NOMO-1 treated with dmso at 0.1 percent for 144 hours (cell line): ENCODE measurements at regions not wholly inside any gene's neighbourhood (a gene's known extent, or its start where the extent isn't known, plus 50 kb on each side); places are given as distances from the start of the nearest gene placed in this dataset.

ENCODE experiments used
- DNase-seq: peaks from one replicate; lab custom pipeline; 2025; ENCODE audit not compliant: unreplicated experiment; lab: John Stamatoyannopoulos, UW

DNA sequence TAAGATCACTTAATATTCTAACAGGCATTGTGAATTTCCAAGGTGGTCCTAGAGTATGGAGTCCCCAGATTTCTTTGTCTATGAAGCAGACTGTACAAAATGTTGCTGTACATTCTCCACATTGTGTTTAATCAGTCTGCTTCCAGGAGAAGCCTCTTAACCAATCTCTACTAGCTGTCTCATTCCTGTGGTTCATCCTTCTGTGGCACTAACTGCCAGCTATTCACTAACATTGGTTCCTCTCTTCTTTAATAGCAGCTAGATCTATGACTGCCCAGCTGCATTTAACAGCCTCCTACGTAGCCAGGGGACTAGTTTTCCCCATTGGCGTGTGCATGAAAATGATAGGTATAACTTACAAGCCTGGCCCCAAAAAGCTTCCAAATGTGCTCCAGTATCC is 395.4 kb downstream of the SAMD5 start:
- DNase-seq = no peak

DNA sequence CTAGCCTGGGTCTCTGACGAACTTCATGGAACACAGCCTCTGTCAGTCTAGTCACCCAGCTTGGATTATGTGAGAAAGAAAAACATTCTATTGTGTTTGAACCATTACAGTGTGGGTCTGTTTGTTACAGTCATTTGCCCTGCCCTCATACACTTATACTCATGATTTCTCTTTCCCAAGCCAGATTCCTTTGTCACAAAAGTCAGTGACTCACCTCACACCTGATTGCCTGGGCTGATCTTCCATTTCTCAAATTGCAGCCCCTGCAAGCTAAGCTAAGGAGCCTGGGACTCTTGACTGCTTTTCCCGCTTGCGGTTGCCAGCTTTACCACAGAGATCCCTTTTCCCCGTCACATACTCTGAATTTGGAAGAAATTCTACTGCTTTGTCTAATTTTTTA is 395.9 kb downstream of the SAMD5 start:
- no peak for DNase-seq

DNA sequence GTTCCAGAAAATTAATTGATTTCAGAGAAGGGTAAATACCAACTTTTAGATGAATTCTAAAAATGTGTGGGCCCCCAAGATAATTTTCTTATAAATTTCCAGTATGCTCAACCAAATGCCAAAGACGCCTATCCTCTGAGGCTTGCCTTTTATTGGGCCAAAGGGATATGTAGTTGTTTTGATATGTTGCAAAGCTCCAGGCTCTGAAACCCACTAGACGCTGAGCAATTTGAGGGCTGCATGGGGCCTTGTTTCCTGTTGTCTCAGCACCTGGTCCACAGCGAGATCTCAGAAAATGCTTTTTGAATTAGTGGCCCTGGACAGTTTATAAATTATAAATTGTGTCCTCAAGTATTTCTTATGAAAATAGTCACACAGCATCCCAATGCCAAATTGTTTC is 397.2 kb downstream of the SAMD5 start:
- DNase-seq = no peak

DNA sequence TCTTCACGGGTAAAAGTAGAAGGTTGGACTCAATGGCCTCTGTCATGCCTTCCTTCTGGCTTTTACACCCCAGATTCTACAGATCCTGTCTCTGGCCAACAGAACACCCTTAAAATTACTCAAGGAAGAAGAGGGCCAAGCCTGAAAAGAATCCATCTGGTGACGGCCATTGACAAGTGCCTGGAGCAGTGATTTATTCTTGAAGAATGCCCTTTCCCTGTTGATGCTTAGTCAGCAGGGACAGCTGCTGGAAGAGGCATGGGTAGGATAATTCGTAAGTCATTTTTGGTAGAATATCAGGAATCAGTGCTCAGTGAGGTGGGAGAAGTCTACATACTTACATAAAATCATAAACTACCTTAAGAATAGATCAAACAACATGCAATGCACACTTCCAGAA is 397.9 kb downstream of the SAMD5 start:
- no peak for DNase-seq

DNA sequence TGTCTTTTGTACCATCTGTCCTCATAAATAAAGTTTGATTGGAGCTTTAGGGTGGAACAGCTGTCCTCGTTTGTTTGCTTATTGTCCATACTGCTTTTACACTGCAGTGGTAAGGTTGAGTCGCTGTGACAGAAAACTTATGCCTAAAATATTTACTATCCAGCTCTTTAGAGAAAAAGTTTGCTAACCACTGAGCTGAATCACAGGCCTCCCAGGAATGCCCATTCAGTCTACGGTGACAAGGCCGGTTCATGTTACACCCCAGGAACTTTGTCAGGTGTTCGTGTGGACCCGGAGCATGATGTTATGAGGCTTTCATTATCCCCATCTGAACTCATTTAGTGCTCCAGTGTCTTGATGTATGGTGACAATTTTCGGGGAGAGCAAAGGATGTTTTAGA is 401.1 kb downstream of the SAMD5 start:
- DNase-seq = no peak

DNA sequence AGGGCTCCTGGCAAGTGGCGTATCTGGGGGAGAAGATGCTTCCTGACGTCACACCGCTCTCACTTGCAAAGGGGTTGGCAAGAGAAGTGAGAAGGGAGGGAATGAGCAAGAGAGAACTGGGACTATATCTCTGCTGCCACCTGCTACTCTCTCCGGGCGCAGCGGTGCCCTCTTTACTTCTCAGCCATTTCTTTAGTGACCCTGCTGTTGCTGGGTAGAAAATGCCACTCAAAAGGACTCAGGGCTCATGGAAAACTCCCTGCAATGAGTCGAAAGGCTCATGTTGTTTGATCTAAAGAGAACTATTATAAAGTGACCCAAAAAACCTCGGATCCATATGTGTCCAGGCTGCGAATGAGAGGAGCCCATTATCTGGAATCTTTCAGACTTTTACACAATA is 401.8 kb downstream of the SAMD5 start:
- DNase-seq = no peak

DNA sequence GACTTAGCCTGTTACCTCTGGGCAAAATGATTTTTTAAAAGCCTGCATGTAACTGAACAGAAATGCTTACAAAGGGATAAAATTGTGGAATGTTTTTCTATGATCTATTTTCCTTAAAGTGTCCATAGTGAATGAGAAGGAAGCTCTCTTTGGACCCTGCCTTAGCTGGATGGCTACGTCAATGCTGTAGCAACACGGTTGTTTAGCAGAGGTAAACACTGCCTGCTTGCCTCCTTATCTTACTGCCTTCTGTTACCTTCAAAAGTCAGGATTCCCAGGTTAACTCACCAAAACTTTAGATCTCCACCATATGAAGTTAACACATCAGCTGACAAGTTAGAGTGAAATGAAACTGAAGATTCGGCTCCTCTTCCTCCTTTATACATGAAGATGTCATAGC is 402.6 kb downstream of the SAMD5 start:
- no peak for DNase-seq

DNA sequence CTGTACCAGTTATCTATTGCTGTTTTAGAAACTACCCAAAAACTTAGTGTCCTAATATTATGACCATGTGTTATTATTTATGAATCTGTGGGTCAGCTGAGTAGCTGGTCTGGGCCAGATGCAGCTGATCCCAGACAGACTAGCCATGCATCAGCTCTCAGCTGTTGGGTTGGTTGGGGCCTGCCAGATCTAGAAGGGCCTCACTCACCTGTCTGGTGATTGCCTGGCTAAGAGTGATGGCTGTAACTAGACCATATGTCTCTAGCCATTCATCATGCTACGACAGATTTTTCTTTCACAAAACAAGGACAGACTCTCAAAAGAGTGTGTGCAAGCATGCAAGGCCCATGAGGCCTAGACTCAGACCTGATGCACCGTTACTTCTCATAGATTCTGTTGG is 403.2 kb downstream of the SAMD5 start:
- no peak for DNase-seq

DNA sequence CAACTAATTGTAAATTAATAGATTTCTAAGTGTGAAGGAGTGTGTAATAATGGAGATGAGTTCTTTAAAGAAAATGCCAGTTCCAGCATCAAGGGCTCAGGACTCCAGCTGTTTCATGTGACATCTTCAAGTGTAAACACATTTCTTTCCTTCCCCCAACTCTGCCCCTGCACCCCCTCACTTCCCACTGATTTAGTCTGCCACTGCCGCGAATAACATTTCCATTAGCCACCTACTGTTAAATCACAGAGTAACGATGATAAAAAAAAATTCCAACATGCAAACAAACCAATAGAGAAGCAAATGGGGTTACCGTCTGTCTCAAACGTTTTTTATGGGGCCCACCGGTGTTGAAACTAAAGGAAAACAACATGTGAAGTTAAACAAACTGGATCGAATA is 414.3 kb downstream of the SAMD5 start:
- DNase-seq = no peak

DNA sequence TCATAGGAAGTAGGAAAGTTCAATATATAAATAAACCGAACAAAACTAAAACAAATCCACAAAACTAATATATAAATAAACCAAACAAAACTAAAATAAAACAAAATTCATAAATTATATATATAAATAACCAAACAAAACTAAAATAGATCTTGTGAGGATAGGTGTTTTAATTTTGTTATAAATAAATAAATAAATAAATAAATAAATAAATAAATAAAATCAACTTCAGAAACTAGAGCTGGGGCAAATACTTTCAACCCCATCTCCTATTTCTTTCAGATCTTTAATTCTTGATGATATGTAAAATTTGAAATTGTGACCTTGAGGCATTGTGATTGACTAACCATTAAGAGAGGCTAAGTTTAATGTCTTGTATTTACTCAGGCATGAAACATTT is 416.1 kb downstream of the SAMD5 start:
- no peak for DNase-seq

DNA sequence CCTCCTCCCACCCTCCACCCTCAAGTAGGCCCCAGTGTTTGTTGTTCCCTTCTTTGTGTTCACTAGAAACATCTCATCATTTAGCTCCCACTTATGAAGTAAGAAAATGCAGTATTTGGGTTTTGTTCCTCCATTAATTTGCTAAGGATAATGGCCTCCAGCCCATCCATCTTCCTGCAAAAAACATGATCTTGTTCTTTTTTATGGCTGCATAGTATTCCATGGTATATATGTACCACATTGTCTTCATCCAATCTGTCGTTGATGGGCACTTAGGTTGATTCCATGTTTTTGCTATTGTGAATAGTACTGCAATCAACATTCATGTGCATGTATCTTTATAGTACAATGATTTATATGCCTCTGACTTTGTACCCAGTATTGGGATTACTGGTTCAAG is 416.8 kb upstream of the SASH1 start:
- no peak for DNase-seq

DNA sequence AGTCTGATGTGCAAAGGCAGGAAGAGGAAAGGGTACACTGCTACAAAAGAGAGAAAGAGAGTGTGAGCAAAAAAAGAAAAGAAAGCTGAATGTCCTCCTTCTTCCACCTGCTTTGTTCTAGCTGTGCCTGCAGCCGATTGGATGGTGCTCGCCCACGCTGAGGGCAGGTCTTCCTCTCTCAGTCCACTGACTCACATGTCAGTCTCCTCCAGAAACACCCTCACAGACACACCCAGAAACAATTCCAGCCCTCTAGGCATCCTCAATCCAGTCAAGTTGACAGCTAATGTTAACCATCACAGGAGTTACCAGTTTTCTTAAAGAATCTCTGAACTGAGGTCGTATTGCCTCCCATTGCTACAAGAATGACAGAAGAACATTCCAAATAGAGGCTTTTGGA is 411.9 kb upstream of the SASH1 start:
- DNase-seq = no peak

DNA sequence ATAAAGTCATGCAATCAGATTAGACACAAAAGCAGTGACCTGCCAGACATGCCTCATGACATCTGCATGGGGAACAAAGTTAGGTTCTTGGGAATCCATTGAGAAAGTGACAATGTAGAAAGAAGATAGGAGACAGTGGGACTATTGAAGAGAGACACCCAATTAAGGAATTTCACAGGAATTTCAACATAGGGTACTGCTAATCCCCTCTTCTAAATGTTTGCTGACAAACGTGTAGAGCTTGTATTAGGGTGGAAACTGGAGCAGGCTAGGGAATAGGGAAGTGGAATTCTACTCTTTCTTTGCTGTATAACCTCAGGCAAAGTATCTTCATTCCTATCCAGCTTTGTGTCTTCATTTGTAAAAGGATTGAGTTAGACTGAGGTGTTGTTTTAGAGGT is 409.4 kb upstream of the SASH1 start:
- no peak for DNase-seq

DNA sequence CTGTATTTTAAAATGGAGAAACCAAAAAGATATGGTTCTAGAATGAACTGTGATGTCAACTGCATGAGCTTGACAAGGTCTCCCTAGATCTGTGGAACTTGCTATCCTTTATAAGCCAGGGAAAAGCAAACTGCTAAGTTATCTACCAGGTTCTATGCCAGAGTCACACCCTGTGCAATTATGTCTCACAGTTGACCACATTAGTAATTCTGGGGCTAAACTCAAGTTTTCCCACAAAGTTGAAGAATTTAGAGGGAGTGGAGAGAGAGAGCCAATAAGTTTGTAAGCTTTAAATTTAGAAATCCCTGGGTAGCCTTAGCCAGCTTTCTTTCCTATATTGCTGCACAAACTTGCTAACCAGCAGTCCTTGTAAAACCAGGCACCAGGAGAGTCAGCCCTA is 407.0 kb upstream of the SASH1 start:
- DNase-seq = no peak

DNA sequence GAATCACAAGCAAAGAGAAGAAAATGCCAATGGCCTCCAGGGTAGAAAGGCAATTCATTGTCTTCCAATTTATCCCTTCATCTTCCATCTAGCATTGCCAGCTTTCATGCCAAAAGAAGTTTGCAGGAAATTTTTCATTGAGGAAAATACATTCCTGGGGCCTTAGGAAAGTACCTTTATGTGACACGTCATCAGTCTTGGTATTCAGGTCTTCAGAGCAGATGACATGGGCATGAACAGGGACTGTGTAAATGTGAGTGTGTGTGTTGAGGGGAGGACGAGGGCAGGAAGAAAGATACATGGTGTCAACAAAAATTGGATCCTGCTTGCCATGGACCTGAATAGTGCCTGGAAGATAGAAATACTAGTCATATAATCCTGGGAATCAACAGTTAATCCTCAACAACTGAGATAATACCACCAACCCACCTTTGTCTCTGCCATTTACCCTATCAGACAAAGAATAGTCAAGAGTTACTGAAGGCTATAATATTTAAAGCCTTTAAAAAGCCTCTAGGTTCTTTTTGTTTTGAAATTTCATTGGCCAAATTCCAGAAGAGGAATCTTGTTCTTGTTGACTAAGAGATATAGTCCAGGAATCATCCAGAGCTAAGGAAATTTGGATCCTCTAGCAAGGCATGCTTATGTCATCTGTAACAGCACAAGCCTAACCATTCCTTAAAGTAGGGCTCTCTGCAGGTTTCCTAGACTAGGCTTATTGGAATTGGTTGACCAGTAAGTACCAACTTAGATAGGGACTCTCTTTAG is 405.8 kb upstream of the SASH1 start:
- no peak for DNase-seq

DNA sequence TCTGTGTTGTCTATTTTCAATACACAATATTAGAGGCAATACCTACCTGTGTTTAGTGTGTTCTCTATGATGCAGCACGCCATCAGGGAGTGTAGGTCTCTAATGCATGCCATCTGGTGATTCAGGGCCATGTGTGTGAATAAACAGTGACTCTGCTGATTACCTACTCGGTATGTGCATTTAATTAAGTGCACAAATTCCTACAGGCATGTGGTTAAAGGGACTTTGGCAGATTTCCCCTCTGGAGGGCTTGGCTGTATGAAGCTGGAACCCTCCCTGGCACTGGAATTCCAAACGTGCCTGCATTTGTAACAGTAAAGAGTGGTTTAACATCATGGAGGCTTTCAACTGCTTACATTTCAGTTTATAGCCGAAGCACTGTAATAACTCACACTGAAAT is 401.5 kb upstream of the SASH1 start:
- no peak for DNase-seq

DNA sequence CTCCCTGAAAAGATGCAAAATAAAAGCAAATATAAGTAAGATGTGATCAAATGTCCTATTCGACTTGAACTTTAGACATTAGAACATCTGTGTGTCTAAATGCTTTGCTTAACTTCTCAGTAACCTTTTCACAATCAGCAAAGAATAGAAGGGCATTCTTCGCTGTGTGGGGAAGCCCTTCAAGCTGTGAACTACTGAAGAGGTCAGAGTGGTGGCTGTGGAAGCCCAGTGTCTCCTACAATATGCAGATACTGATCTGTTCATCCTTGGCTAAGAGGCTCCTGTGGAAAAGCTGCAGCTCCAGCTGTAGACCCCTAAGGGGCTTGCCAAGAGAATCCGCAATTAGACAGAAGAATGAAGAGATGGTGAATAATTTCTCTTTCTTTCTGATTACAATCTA is 400.3 kb upstream of the SASH1 start:
- no peak for DNase-seq

DNA sequence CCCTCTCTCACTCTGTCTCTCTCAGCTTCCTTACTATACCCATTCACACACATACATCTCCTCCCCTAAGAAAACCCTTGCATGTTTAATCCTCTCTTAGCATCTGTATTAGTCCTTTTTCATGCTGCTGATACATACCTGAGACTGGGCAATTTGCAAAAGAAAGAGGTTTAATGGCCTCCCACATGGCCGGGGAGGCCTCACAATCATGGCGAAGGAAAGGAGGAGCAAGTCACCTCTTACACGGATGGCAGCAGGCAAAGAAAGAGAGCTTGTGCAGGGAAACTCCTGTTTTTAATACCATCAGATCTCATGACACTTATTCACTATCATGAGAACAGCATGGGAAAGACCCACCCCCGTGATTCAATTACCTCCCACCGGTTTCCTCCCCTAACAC is 398.5 kb upstream of the SASH1 start:
- no peak for DNase-seq

DNA sequence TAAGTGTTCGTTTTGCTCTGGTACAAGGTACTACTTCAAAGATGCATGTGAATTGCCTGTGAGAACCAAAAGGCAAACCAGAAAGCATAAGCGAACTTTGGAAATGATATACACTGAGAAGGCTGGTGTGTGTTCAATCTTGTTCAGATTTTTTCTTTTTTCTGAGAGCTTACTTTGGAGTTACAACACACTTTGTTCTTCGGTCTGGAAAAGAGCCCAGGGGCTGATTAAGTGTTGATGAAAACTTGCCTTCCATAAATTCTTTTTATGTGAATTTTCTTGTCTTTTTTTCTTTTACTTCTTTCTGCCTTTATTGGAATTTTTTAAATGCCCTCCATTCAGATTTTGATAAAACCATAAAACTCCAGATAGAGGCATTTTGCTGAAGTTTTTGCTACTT is 395.1 kb upstream of the SASH1 start:
- no peak for DNase-seq

DNA sequence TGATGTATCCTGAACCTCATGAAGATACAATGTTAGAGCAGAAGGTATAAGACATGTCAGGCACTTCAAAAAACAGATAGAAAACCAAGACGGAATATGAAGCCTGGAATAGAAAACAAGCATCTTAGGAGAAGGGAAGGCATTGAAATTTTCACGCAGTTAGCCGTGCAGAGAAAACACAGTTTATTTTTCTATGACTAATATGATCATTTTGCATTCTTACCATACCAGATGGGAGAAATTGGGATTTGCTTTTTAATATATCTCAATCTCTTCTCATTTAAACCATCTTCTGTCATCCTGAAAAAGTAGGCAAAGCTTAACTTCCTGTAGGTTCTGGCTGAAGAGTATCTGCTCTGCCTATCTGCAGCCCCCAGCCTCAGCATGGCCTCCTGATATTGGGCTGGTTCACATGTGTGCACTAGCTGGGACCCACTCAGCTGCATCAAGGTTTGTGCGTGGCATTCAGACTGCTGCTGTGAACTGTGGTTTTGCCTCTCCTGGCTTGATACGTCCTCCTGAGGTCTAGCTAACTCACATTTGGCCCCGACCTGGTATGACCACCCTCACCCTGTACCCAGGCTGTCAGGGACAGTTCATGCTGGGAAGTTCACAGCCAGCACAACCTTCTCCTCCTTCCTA is 392.5 kb upstream of the SASH1 start:
- DNase-seq = no peak

DNA sequence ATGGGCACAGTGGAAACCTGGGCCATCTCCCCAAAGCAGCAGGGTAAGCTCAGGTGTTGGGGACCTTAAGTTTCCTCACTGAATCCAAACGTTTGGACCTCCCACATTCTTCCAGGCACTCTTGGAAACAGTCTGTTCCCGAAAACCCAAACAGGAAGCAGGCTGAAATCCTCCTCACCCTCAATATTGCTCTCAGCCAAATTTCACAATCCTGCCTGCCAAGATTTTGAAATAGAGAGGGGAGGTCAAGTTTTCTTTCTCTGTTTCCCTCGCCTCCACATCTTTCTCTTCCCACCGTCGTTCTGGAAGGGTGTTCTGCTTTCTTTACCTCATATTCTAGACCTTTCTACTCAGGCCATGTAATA is 392.0 kb upstream of the SASH1 start:
- no peak for DNase-seq

DNA sequence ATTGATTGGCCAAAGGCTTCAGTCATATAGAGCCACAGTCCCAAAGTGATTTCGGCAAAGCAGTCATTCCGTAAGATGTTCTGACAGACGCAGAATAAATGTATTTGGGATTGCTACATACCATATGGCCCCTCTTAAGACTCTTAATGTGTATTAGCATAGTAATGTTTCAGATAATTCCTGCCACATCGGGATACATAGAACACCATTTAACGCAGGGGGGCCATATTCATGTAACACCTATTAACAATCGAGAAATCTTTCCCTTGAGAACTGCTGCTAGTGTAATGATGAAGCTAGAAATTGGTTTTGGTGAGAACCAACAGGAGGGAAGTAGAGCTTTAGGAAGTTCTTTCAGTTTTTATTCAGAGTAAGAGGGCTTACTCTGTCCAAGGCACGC is 390.9 kb upstream of the SASH1 start:
- DNase-seq = no peak

DNA sequence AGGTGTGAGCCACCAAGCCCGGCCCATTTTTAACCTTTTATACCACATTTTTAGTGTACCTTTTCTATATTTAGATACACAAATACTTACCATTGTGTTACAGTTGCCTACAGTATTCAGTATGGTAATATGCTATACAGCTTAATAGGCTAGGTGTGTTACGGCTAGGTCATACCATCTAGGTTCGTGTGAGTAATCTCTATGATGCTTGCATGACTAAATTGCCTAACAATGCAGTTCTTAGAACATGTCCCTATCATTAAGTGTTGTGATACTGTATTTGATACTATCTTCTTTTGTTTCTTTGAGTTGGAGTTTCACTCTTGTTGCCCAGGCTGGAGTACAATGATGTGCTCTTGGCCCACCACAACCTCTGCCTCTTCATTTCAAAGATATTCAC is 387.7 kb upstream of the SASH1 start:
- no peak for DNase-seq
